ENCODE measurements at regions not wholly inside any gene's neighbourhood (a gene's known extent, or its start where the extent isn't known, plus 50 kb on each side); places are given as distances from the start of the nearest gene placed in this dataset.

DNA sequence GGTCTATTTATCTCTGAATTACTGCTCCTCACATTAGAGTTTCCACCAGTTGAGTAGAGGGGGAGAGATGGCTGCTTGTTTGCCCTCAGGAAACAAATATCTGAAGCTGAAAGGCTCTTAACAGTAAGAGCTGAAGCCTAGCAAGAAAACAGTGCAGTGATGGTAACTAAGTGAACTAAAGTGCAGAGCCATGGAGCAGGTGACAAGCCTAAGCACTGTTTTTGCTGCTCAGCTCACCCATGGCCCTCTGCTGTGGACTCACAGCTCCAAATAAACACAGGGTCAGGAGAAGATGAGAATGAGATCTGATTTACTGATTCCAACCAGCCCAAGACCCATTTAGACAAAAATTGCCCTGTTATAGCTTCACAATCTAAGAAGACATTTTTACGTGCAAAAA, 118.4 kb downstream of the ETAA1 start:
- FAIRE-seq (no peak), DNase-seq (ENCODE audit: extremely low spot score, insufficient read length, low read depth) (no peak)

DNA sequence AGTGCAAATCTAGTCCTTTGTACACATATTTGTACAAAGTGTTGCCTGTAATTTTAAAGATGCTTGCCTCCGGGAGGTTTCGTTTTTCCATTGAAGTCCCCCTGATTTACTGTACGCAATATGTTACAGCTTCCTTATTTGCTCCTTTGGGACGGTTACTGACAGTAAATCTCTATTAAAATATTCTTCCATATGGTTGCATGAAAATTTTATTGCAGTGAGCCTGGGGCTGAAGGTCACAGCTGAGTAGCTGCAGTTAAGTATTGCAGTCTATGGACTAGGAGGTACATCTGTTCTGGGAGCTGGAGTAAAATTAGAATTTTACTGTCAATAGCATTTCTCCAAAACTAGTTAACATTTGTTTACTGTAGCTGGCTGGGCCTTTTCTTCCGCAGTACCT, 119.2 kb downstream of the ETAA1 start:
- FAIRE-seq = no peak
- no peak for DNase-seq (ENCODE audit: extremely low spot score, insufficient read length, low read depth)

DNA sequence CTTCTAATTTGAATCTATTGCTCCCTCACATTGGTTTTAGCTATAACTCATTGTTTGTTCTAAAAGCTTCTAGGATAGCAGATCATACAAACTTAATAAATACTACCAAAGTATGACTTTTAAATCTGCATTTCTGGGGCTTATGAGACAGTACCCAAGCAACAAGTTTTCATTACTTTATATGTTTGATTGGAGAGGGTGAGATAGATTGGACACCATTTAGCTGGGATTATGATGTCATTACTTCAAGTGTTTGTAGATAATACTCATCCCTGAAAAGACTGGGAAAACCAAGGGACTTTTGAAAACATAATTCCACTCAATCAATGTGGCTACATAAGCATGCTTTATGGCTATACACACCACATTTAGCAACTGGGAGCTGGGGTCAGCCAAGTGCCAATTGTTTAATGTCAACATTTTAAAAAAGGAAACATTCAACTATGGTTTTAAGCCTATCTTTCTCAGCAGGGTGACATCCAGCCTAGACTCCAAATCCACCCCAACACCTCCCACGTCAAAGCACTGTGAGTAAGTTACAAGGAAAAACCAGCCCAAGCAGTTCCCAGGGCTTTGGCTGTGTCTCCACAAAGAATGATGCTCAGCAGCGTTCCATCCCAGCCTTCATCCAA, 119.9 kb downstream of the ETAA1 start:
- no peak for DNase-seq (ENCODE audit: extremely low spot score, insufficient read length, low read depth)
- no peak for FAIRE-seq

DNA sequence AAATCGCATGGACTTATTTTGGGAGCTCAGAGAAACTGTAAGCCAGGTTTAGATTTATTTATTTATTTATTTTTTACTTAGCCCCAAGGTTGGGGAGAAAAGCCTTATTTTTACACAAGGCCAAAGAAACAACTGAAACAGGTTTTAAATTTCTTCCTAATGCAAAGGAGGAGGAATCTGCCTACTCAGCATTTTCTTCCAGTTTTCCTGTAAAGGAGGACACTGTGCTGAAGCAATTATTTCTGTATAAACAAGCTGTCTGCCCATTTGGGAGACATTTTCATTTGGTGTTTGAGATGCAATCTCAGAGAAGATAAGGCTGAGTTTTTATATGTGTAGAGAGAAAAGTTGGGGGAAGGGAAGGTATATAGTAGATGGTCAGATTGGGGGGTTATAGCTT, 125.0 kb downstream of the ETAA1 start:
- FAIRE-seq (no peak), DNase-seq (ENCODE audit: extremely low spot score, insufficient read length, low read depth) (no peak)

DNA sequence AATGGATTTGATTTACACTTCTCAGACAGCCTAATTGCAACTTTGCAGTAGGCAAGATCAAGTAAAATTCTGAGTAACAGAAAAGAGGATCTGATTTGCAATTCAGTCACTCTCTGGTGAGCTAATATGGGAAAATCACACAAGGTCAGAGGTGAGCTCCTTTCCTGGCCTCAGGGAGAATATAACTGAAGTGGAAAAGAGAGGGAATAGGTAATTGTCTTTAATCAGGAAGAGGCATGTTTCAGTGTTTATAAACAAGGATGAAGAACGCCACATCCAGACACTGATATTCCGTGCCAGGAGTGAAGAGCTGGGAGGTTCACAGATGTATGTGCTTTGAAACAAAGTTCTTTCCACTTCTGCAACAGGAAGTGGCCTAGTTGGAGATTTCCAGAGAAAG, 127.1 kb downstream of the ETAA1 start:
- DNase-seq (ENCODE audit: extremely low spot score, insufficient read length, low read depth) = no peak
- no peak for FAIRE-seq

DNA sequence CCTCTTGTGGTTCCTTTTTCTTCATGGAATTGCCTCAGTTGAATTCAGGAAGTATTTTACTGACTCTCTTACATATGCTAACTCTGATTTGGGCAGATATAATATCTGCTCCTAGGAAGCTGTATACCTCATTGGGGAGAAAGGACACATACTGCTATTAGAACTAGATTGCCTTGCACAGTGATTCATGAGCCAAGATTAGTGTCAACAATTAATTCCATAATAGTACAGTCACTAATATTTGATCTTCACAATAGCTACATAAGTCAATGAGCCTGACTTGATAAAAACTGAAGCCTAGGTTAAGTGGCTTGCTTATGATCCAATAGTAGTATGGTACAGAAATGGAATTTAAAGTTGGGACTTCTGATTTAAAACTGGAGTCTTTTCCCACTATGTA, 127.6 kb downstream of the ETAA1 start:
- DNase-seq (ENCODE audit: extremely low spot score, insufficient read length, low read depth) (no peak), FAIRE-seq (no peak)

DNA sequence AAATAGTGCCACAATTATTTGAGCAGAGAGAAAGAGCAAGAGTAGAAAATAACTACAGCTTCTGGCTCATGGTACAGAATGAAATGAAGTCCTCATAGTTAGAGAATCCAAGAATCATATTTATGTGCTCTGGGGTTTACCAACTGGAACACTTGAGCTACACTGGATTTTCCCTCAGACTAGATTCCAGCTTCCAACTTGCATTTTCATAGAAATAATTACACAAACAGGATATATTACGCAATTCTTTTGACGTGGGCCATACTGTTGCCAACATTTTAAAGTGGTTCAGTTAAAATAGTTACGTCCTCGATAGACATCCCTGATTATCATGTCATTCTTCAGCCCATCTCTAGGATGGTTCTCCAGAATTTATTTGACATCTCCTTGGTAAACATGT, 129.2 kb downstream of the ETAA1 start:
- no peak for DNase-seq (ENCODE audit: extremely low spot score, insufficient read length, low read depth)
- no peak for FAIRE-seq

DNA sequence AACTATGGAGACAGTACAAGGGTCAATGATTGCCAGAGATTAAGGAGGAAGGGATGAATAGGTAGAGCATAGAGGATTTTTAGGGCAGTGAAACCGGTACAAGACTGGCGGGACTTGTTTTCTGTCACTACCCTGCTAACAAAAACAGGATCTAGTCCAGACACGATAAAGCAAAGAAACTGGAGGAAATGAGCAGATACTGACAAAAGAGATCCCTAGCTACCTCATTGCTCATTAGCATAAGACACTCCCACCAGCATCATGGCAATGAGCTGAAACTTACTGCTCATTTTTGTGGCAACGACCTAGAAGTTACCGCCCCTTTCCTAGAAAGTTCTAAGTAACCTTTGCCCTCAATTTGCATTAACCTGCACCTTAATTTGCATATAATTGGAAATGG, 131.2 kb downstream of the ETAA1 start:
- DNase-seq (ENCODE audit: extremely low spot score, insufficient read length, low read depth) (no peak), FAIRE-seq (no peak)

DNA sequence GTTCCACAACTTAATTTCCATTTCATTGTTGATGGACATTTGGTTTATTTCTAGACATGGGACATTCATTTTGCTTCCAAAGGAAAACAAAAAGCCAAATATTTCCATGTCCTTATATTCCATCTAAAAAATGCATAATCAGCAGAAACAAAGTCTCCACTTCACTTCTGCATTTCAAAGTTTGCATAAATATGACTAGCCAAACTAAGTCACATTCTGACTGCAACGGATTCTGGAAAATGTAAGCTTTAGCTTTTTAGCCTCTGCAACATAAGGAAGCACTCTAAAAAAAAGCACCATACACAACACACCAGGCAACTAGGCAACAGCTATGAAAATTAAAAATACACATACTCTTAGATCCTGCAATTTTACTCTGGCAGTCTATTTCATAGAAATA, 135.3 kb downstream of the ETAA1 start:
- DNase-seq (ENCODE audit: extremely low spot score, insufficient read length, low read depth) = no peak
- no peak for FAIRE-seq

DNA sequence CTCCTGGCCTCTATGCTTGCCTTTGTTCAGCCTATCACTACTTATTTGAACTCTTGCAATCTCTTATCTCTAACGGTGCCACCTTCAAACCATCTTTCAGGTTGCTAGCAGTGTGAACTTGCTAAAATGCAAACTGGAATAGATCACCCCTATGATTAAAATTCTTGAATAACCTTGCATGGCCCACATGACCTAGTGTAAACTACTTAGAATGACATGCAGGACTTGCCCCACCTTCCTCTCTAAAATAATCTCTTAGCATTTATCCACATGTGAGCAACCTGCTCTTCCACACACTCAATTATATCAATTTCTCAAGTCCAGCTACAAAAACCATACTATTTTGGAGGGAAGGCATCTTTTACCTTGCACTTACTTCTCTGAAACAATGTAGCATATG, 137.6 kb downstream of the ETAA1 start:
- no peak for FAIRE-seq
- DNase-seq (ENCODE audit: extremely low spot score, insufficient read length, low read depth) = no peak

DNA sequence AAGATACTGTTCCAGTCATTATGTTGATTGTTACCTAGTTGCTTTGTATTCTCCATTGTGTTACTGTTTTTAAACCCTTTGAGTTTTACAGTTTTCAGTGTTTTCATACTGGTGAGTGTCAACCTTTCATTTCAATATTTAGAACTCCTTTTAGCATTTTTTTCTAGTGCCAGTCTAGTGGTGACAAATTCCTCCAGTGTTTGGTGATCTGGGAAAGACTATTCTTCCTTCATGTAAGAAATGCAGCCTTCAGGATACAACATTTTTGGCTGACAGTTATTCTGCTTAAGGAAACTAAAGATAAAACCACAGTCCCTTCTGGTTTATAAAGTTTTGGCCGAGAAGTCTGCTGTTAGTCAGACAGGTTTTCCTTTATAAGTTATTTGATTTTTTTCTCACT, 143.8 kb downstream of the ETAA1 start:
- DNase-seq (ENCODE audit: extremely low spot score, insufficient read length, low read depth) (no peak), FAIRE-seq (no peak)

DNA sequence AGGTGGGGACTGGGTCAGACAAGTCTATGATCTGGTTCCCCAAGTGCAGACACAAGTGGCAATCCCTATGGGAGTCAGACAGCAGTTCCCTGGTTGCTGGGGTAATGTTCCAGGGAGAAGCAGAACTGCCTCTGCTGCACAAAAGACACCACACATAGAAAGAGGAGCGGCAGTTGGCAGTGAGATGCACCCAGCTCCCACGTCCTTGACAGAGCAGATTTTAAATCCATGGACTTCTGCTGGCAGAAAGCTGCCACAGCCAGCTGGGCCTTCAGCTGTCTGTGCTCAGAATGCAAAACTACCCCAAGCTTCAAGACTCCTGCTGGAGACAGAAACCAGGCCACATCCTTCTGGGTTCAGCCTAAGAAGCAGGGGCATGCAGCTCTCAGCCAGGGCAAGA, 147.2 kb downstream of the ETAA1 start:
- DNase-seq (ENCODE audit: extremely low spot score, insufficient read length, low read depth) = no peak
- no peak for FAIRE-seq

DNA sequence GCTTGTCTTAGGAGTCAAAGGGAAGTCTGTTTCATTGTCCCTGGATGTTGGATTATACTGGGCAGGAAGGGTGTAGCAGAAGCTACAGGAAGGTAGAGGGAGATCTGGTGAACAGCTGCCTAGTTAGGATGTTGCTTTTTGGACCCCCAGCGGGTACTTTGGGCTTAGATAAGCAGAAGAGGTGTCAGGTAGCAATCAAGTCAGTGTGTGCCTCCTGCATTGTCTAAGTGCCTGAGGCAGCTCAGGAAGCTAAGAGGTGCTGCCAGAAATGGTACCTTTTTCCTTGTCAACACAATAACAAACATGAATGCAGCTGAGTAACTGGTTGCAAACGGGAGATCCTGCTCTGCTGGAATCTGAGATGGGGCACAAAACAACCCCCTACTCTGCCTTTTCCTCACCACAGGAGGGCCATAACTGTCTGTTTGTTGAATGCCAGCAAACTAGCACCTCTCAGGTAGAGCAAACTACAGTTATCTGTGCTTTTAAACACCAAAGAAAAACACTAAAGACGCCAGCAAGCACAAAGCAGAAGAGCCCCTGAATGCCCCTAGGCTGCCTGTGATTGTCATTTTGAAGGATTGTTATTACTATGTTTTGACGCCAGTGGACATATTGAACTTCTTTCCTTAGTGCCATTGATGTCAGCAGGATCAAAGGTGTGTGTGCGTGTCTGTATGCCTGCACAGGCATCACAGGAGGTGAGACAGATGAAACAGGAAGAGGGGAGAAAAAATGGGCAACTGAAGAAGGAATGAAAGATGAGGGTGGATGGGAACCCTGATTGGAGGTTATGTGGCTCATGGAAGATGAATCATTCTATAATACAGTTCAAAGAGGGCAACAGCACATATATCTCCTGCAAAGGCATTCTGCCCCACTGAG, 151.4 kb downstream of the ETAA1 start:
- DNase-seq (ENCODE audit: extremely low spot score, insufficient read length, low read depth) (no peak), FAIRE-seq (no peak)

DNA sequence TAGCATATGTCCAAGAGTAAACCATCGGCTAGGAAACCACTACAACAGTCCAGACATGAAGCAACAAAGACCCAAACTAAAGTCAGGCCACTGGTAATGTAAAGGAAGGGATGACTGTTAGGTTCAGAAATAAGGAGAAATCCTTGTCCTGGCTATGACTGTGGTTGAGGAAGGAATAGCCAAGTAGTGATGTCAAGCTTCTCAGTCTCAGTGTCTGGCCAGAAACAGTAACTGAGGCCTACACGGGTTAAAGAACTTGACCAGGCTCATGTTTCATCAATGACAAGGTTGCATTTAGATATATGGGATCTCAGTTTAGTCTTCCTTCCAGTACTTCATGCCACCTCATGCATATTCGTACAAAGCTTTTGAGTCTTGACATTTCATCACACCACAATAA, 162.0 kb downstream of the ETAA1 start:
- DNase-seq (ENCODE audit: extremely low spot score, insufficient read length, low read depth) = no peak
- FAIRE-seq = no peak

DNA sequence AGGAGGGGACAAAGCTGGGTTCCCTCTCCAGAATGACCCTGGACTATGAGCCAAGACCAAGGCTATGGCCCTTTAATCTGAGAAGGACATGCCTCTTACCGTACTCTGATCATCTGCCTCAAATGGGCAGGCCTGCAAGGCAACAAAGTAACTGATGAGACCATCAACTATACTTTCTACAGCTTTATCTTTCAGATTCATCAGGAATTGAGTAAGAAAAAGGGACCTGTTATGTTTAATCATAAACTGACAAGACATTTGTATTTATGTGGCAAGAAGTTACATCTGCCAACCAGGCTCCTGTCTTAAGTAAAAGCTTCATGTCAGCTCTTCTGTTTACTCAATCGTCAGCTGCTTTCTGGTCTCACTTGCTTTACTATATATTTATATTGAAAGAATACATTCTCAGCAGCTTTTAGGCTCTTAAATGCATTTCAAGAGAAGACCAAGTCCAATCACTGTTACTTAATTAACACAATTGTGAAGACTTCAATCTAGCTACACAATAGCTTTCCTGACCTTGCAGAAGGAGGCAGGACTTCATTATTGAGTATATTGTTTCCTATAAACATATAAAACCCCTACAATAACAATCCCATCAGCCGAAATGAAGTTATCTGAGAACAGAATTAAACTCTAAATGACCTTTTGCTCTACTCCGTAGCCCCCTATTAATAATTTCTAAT, 163.8 kb downstream of the ETAA1 start:
- FAIRE-seq = no peak
- DNase-seq (ENCODE audit: extremely low spot score, insufficient read length, low read depth) = no peak

DNA sequence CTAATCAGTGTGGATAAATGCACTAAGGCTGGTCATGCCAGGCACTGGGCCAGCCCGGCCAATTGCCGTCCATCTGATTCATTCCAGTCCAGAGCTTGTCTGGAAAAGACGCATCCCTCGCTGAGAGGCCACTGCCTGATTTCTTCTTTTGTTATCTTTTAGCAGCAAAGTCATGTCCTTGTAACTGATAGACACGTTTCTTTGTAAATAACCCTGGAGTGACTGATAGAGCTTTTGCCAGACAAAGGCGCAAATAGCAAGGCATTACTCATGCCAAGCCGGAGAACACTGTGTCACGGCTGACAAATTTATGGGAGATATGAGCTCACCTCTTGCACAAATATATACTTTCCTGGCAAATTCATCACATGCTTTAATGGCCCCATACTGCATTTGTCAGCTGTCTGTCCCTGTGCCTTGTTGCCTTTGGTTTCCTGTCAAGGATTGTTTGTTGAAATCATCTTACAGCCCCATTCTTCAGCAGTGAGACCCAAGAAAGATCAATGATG, 164.4 kb downstream of the ETAA1 start:
- no peak for DNase-seq (ENCODE audit: extremely low spot score, insufficient read length, low read depth)
- no peak for FAIRE-seq

DNA sequence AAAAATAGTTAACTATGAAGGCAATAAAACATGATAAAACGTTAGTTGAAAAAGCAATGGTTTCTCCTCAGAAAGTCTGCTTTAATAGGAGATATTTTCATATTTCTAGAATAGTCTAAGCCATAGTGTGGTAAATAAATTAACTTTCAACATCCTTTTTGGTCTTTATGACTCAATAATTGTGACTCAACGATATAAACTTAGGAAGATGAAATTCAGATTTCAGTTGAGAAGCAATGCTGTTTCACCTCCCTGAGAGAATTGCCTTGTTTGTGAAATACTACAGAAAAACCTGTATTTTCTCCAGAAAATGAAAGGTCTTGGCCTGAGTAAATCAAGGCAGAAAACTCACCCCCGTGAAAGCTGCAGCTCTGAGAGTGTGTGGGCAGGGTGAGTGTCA, 166.9 kb downstream of the ETAA1 start:
- DNase-seq (ENCODE audit: extremely low spot score, insufficient read length, low read depth) (no peak), FAIRE-seq (no peak)

DNA sequence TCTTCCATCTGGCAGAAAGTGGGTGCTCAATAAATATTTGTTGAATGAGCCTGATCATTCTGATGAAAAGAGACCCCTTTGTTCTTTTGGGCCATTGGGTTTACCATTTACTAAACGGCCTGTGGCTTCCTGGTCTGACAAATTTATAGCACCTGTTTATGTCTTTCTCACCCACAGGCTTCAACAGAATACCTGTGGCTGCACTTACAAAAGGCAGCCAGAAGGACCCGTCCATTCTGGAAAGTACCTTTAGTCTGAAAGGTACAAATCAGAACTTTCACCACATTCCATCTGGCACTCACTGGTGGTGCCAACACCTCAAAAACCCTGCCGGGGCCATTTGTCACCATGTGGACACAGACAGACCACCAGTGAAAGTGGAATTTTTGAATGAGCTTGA, 167.5 kb downstream of the ETAA1 start:
- FAIRE-seq (no peak), DNase-seq (ENCODE audit: extremely low spot score, insufficient read length, low read depth) (no peak)

DNA sequence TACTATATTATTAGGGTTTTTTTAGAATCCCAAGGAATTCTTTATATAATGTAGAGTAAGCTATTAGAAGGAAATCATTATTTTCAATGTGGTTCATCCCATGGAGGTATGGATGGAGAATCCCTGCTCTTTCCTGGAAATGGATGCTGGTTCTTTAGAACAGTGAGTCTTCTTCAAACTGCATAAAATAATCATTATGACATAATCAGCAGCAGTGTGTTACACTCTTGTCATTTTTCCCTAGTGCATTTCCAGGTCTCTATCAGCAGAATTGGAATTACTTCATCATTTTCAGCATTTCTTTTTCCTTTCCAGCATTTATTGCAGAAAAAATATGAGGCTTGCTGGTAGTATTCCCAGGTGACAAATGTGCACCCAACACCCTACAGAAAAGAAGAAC, 168.1 kb downstream of the ETAA1 start:
- no peak for DNase-seq (ENCODE audit: extremely low spot score, insufficient read length, low read depth)
- no peak for FAIRE-seq

DNA sequence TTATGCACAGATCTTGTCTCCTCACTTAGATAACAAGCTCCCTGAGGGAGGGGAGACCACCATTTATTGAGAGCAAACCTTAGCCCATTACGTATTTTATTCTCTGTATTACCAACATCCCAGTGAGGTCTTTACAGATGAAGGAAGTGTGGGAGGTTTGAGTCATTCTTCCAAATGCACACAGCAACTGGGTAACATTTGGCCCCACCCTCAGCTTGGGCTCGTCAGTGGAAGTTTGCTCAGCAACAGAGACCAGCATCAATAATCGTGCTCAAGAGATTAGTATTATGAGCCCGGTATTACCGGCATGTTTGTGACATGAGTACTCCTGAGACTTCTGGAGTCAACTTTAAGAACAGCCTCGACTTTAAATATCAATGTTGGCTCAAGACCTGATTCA, 168.6 kb downstream of the ETAA1 start:
- FAIRE-seq (no peak), DNase-seq (ENCODE audit: extremely low spot score, insufficient read length, low read depth) (no peak)

DNA sequence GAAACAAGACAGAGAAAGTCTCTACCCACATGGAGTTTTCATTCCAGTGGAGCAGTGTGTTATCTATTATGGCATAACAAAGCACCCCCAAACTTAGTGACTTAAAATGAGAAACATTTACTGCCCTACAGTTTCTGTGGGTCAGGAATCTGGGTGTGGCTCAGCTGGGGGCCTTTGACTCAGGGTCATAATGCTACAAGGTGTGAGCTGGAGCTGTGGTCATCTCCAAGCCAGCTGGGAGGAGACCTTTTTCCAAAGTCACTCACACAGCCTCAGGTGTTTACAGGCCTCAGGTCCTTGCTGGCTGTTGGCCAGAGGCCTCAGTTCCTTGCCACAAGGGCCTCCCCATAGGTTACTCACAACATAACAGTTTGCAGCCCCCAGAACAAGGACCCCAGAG, 169.2 kb downstream of the ETAA1 start:
- FAIRE-seq = no peak

More for the DNA sequence above, 169.2 kb downstream of the ETAA1 start:
- DNase-seq (ENCODE audit: extremely low spot score, insufficient read length, low read depth) = no peak

All from GM18507 (cell line).